ENCODE measurements at regions not wholly inside any gene's neighbourhood (a gene's known extent, or its start where the extent isn't known, plus 50 kb on each side); places are given as distances from the start of the nearest gene placed in this dataset.

GRCh38 chr2:147108548-147108947 is 736.3 kb upstream of the ACVR2A start:
- H3K36me3 ChIP-seq = no peaks in the 10 kb centered on the region
- no peak for DNase-seq
- H3K27ac ChIP-seq = no peak overlapping the region
- no peaks in the 10 kb centered on the region for H3K27me3 ChIP-seq
- H3K9me3 ChIP-seq = no peaks in the 10 kb centered on the region
- H3K4me3 ChIP-seq = no peak overlapping the region
- no peak for TF ChIP-seq CTCF (IDR thresholded peaks at IDR 0.05)
- no peak for TF ChIP-seq POLR2A (IDR thresholded peaks at IDR 0.05)
- no peaks in the 10 kb centered on the region for H3K4me1 ChIP-seq

DNA sequence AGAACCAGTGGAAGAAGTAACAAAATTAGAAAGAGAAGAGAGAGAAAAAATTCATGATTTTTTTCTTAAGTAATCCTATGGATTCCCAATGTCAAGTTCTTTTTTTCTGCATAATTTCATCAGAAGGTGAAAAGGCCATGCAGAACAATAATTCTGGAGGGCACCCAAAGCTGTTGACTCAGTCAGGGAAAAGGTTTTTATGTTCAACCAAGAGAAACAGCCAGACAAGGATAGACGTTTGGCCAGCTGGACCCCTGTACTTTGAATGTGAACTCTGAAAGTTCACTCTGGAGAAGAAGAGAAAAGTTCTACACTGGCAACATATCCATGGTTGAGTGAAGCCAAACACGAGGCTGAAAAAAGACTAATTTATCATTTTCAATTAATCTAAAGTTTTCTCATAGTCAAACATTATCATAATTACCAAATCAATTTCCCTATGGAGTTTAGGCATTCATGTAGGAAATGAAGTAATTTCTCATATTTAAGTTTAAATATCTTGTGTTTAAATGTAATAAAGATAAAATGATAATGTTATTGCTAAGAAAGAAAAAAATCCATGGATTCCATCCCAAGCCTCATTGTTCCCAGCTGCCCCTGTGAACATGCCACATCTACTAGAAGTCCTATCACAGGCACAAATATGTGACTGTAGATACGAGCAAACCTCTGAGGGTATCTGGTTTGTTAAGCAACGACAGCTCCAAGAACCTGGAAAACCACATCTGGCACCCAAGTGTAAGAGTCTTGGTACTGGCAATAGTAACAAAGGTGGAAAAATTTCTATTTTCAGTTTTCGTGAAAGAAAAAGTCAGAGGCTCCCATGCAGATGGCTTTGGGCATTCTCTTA is 742.7 kb upstream of the ACVR2A start:
- no peaks in the 10 kb centered on the region for H3K36me3 ChIP-seq
- H3K27ac ChIP-seq = no peak overlapping the region
- H3K27me3 ChIP-seq = no peaks in the 10 kb centered on the region
- H3K4me1 ChIP-seq = no peaks in the 10 kb centered on the region
- no peak overlapping the region for H3K4me3 ChIP-seq
- H3K9me3 ChIP-seq = no peaks in the 10 kb centered on the region
- TF ChIP-seq POLR2A (IDR thresholded peaks at IDR 0.05) = no peak
- TF ChIP-seq CTCF (IDR thresholded peaks at IDR 0.05) = no peak
- DNase-seq = no peak

DNA sequence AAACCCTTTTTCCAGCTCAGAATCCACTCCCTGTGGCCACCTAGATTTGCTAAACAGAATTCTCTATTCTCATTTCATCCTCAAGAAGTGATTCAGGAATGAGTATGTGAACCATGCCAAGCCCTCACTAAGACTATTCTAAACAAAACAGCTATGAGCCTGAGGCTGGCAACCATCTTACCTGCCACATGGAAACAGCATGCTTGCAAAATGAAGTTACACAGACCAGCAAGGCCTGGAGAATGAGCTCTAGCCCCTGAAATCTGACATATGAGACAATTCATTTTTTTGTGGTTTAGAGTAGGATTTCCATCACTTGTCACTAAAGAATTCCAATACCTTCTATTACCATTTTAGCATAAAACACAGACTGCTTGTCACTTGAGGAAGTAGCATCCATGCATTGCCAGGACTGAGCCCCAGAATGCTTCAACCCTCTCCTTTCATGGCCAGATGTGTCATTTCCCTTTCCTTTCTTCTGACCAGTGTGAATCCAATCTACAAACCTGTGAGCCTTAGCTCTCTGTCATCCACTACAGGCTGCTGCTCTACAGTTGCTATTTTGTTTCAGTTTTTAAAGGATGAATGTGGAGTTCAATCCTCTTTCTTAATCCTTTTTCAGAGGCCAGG is 744.3 kb upstream of the ACVR2A start:
- Histone ChIP-seq H3K27me3 (no peaks in the 10 kb centered on the region), H3K36me3 (no peaks in the 10 kb centered on the region), H3K4me3 (no peak overlapping the region), H3K9me3 (no peaks in the 10 kb centered on the region), H3K4me1 (no peaks in the 10 kb centered on the region), H3K27ac (no peak overlapping the region)
- no peak for DNase-seq
- TF ChIP-seq CTCF (IDR thresholded peaks at IDR 0.05) (no peak), POLR2A (IDR thresholded peaks at IDR 0.05) (no peak)

DNA sequence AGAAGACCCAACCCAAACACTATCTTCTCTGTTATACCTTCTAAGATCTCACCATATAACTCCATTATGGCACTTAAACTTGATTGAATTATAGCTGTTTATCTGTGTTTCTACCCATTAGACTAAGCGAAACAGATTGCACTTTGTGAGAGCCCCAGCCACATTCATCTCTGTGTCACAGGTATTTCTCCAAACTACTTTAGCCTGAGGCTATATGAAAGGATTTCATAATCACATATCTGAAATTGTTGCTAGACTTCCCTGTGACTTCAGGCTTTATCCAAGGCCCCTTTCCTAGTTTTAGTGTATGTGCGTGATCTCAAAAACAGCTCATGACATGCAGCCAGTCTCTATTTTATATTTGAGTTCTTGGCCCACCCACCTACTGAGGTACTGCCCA is 745.0 kb upstream of the ACVR2A start:
- no peak overlapping the region for H3K27ac ChIP-seq
- H3K36me3 ChIP-seq = no peaks in the 10 kb centered on the region
- TF ChIP-seq CTCF (IDR thresholded peaks at IDR 0.05) = no peak
- TF ChIP-seq POLR2A (IDR thresholded peaks at IDR 0.05) = no peak

DNA sequence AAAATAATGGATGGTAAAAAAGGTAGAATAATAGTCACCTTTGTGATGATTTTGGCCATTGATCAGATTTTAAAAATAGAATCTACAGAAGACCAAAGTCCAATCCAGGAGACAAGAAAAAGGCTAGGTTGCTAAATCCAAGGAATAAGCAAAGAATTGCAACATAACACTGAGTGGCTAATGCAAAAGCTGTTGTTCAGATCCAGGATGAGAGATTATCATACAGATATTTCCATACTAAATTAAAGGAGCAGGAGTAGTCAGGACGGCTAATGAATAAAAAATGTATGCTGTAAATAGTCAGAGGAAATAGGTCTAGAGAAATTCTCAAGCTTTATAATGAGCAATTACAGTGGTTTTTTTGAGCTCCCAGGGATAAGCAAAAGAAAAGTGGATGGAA is 745.9 kb upstream of the ACVR2A start:
- H3K4me3 ChIP-seq = no peak overlapping the region
- no peak for DNase-seq
- H3K27me3 ChIP-seq = no peaks in the 10 kb centered on the region
- no peaks in the 10 kb centered on the region for H3K4me1 ChIP-seq
- H3K27ac ChIP-seq = no peak overlapping the region
- no peak for TF ChIP-seq CTCF (IDR thresholded peaks at IDR 0.05)
- no peak for TF ChIP-seq POLR2A (IDR thresholded peaks at IDR 0.05)
- no peaks in the 10 kb centered on the region for H3K9me3 ChIP-seq
- no peaks in the 10 kb centered on the region for H3K36me3 ChIP-seq

More for the DNA sequence above, 745.0 kb upstream of the ACVR2A start:
- no peak for DNase-seq
- H3K27me3 ChIP-seq = no peaks in the 10 kb centered on the region
- H3K4me3 ChIP-seq = no peak overlapping the region
- no peaks in the 10 kb centered on the region for H3K4me1 ChIP-seq
- H3K9me3 ChIP-seq = no peaks in the 10 kb centered on the region

Measured in Peyer's patch (tissue), 4 donors.